Activated CD8-positive, alpha-beta memory T cell treated with anti-CD3 and anti-CD28 coated beads for 48 hours (primary cell): ENCODE measurements at regions not wholly inside any gene's neighbourhood (a gene's known extent, or its start where the extent isn't known, plus 50 kb on each side); places are given as distances from the start of the nearest gene placed in this dataset.

Source experiments
- DNase-seq, 3 experiments: peaks; one replicate each; pipeline ENCODE4 v3.0.0-alpha.2; 2020; ENCODE audit warnings: low read depth in 2 of 3, low spot score in 2 of 3

- DNase-seq, result no peak
These were observed 934.5 kb upstream of the MIR17HG start for GRCh38 chr13:90412980-90413379.

GRCh38 chr13:90413548-90413947 is 933.9 kb upstream of the MIR17HG start:
- DNase-seq, result no peak

GRCh38 chr13:90414691-90415596 is 932.5 kb upstream of the MIR17HG start:
- DNase-seq, result no peak

- DNase-seq, result no peak
These were observed 931.6 kb upstream of the MIR17HG start for GRCh38 chr13:90415902-90416301.

DNA sequence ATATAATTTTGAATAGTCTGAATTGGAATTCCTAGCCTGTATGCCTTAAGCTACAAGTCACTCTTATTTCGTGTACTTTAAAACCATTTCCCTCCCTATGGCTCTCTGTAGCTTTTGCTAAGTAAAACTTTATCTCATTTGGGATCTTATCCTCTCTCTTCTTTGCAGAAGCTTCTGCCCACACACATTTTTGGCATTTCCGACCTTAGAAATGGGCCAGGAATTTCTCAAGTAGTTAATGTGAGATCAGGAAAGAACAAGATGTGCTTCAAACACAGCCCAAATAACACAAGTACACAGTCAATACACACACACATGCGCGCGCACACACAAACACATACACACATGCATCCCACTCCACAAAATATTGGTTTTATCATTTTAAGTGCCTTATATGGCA is 931.0 kb upstream of the MIR17HG start:
- no peak for DNase-seq

- no peak for DNase-seq
These were observed 930.5 kb upstream of the MIR17HG start for GRCh38 chr13:90416938-90417337.

DNA sequence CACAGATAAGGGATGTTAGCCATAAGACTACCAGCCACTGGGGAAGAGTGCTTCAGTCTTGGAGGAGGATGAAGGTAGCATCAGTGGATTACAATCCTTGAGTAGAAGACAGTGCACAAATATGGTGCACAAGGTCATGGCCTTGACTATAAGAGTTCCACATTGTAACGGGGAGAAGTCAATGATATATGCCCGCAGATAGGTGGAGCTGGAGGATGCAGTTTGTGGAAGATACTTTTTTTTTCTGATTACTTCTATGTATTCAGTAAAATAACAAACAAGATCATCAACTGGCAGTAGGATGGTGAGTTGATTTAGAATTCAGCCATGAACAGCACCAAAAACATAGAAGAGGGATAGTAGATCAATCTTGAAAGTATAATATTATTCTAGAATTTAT is 926.8 kb upstream of the MIR17HG start:
- no peak for DNase-seq

- DNase-seq, result no peak
These were observed 919.9 kb upstream of the MIR17HG start for GRCh38 chr13:90427322-90428272.

DNA sequence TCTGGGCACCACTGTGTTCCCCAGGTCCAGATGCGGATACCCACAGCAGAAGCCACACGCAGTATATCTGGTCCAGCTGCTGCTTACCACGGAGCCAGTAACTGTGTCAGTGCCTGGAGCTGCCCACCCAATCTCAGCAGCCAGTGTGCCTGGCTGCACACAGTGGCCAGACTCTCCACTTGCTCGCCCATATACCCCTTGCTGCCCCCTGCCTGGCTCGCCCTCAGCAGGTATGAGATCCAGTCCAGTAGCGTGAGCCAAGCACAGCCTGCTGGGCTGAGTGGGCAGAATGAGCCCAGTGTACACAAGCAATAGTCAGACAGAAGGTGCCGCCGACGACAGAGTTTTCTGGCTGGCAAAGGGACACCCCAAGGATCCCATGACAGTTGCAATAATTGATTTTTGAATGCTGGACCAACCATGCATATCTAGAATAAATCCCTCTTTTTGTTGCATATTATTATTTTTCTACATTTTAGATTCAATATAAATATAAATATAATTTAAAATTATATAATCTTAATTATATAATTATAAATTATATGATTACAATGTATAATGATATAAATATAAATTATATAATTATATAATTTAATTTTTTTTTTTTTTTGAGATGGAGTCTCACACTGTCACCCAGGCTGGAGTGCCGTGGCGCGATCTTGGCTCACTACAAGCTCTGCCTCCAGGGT is 918.8 kb upstream of the MIR17HG start:
- no peak for DNase-seq

DNA sequence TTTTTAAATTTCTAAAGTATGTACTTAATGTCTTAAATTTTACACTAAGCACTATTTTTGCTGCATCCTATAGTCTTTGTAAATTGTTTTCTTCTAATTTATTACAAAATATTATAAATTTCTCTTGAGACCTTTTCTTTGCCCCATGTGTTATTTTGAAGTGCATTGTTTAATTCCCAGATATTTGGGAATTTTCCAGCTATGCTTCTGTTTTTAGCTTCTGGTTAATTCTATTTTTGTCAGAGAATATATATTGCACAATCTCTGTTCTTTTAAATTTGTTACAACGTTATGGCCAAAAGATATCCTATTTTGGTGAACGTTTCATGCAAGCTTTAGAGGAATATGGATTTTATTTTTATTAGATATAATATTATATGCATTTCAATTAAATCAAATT is 917.4 kb upstream of the MIR17HG start:
- DNase-seq, result no peak

DNA sequence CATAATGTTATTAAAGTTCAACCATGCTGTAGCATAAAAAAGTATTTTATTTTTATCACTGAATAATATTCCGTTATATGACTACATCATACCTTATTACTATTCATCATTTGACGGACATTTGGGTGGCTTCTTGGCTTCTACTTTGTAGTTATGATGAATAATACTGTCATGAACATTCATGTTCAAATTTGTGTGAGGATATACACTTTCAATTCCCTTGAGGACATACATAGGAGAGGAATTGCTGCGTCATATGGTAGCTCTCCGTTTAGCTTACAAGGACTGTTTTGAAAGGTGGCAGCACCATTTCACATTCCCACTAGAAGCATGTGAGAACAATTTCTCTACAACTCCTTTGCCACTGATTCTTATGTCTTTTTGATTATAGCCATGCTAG is 910.8 kb upstream of the MIR17HG start:
- no peak for DNase-seq

DNA sequence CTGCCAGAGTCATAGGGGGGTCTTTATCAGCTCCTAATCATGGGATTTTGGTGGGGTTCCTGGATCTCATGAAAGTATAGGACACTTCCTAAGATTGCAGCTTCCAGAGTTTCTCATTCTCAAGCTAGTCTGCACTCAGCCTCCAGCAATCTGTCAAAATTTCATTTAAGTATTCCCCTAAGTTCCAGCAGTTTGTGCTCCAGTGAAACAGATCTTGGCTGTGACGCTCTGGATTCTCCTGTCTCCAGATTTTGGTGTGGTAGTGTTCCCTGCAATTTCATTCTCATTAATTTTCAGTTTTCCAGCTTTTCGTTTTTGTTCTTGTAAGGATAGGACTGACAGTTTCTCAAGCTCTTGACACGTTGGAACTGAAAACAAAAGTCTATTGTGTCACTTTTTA is 908.9 kb upstream of the MIR17HG start:
- DNase-seq, result no peak

GRCh38 chr13:90443268-90443667 is 904.2 kb upstream of the MIR17HG start:
- DNase-seq, result no peak

- DNase-seq, result no peak
These were observed 903.3 kb upstream of the MIR17HG start for GRCh38 chr13:90444232-90444631.

GRCh38 chr13:90445179-90445578 is 902.3 kb upstream of the MIR17HG start:
- DNase-seq, result no peak

DNA sequence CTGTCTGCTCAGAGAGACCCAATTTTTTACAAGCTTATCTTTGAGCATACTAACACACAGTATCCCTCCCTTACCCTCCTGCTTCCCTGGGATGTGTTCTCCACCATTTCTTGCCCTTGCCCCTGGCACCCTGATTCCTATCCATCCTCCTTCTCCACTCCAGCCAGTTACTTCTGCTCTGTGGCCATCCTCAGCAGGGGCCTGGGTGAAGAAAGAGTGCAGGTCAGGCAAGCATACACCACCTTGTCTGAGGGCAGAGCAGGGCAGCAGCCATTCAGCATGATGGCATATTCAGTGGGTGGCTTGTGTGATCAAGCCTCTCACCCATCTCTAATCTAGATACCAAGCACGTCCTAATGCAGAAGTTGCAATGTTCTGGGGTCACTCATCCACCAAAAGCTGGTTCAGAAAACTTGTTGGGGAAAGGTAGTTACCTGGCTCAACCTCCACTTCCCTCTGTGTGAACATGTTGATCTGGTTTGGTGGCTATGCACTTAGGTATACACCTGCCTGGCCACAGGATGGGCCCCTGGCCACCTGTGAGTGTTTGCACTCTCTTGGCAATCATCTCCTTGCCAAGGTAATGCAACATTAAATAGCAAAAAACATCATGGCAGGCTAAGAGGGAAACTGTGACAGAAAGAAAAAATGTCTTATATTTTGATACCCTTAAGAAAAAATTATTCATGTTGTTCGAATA is 900.3 kb upstream of the MIR17HG start:
- DNase-seq, result no peak

DNA sequence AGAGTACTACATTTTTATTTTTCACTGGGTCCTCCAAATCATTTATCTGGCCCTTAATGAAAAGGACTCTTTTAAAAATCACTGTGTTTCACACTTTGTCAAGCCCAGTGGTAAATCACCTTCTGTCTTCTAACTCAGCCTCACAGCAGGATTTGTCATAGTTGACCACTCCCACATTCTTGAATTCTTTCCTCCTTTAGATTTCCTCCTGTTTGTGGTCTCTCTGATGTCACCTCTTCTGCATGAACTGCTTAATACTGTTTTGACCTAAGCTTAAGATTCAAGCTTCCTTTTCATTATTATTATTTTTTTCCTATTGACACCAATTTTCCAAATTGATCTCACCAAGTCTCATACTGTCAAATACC is 899.8 kb upstream of the MIR17HG start:
- no peak for DNase-seq

DNA sequence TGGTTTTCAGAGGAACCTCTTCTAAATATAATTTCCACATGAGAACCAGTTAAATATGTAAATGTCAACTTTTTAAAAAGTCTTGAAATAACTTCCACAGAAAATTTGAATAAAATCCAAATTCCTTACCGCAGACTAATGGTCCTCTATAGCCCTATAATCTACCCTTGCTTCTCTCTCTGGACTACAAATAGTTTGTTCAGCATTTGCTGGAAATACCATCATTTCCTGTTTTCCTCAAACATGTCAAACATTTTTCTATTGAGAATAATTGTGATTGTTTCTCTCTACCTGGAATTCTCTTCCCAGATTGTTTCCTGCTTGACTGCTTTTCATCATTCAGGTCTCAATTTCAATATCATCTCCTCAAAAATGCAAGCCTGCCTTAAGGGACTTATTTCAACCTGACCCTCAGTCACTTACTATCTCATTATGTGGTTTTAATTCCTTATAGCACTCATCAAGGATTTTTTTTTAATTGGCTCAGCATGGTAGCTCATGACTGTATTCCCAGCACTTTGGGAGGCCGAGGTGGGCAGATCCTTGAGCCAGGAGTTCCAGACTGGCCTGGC is 898.9 kb upstream of the MIR17HG start:
- DNase-seq, result no peak

DNA sequence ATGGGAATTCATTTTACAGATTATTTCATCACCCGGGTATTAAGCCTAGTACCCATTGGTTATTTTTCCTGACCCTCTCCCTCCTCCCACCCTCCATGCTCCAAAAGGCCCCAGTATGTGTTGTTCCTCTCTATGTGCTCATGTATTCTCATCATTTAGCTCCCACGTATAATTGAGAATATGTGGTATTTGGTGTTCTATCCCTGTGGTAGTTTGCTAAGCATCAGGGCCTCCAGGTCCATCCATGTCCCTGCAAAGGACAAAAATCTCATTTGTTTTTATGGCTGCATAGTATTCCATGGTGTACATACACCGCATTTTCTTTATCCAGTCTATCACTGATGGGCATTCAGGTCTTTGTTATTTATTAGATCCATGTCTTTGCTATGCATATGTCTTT is 894.1 kb upstream of the MIR17HG start:
- no peak for DNase-seq

DNA sequence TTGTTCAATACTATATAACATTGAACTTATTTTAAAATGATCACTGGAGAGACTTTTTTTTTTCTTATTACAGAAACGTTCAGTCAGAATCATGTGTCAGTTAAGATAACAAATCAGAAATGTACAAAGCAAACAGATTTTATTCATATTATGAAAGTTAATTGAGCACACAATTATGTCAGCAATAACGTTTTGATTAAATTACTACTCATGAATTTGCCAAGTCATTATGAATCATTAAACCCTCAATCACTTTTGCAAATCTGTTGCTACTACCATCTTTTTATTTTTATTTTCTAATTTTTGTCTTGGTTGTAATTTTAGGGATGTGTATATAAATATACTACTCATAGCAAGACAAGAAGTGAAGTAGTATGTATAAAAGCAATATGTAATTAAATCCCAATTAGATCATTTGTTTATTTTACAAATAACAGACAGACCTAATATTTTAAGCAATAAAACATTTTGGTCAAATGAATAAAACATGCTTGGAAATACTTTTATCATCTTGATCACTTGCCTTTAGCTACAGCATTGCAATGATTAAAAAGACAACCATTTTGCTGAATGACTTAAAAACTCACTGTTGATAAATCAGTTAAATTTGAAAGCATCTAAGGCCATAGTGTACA is 893.4 kb upstream of the MIR17HG start:
- DNase-seq, result no peak
